ENCODE measurements at regions not wholly inside any gene's neighbourhood (a gene's known extent, or its start where the extent isn't known, plus 50 kb on each side); places are given as distances from the start of the nearest gene placed in this dataset.

GRCh38 chr16:86774931-86775330 is 196.6 kb downstream of the FOXL1 start:
- no peak for DNase-seq

- DNase-seq: no peak
Measured at GRCh38 chr16:86775511-86775921, 197.2 kb downstream of the FOXL1 start.

GRCh38 chr16:86777381-86777946 is 199.1 kb downstream of the FOXL1 start:
- no peak for DNase-seq

GRCh38 chr16:86778108-86778745 is 199.9 kb downstream of the FOXL1 start:
- DNase-seq: no peak

- DNase-seq: no peak
Measured at GRCh38 chr16:86778978-86779377, 200.6 kb downstream of the FOXL1 start.

- DNase-seq: no peak
Measured at GRCh38 chr16:86781046-86781445, 202.7 kb downstream of the FOXL1 start.

GRCh38 chr16:86783636-86784626 is 205.6 kb downstream of the FOXL1 start:
- no peak for DNase-seq

GRCh38 chr16:86786338-86786737 is 208.0 kb downstream of the FOXL1 start:
- DNase-seq: no peak

- no peak for DNase-seq
Measured at GRCh38 chr16:86786994-86787393, 208.6 kb downstream of the FOXL1 start.

GRCh38 chr16:86787538-86787937 is 209.2 kb downstream of the FOXL1 start:
- no peak for DNase-seq

- no peak for DNase-seq
Measured at GRCh38 chr16:86789621-86790051, 211.3 kb downstream of the FOXL1 start.

- no peak for DNase-seq
Measured at GRCh38 chr16:86791287-86792035, 213.1 kb downstream of the FOXL1 start.

GRCh38 chr16:86794216-86794864 is 216.0 kb downstream of the FOXL1 start:
- DNase-seq: no peak

GRCh38 chr16:86797700-86798099 is 219.4 kb downstream of the FOXL1 start:
- no peak for DNase-seq

GRCh38 chr16:86798247-86799041 is 220.1 kb downstream of the FOXL1 start:
- DNase-seq: no peak

GRCh38 chr16:86799367-86799766 is 221.0 kb downstream of the FOXL1 start:
- no peak for DNase-seq

GRCh38 chr16:86800894-86801293 is 222.5 kb downstream of the FOXL1 start:
- no peak for DNase-seq

GRCh38 chr16:86802013-86802412 is 223.7 kb downstream of the FOXL1 start:
- DNase-seq: no peak

- DNase-seq: no peak
Measured at GRCh38 chr16:86805188-86805587, 226.8 kb downstream of the FOXL1 start.

- no peak for DNase-seq
Measured at GRCh38 chr16:86806181-86806837, 228.0 kb downstream of the FOXL1 start.

All from suppressor macrophage (primary cell).